Transverse colon (tissue), 4 donors: ENCODE measurements at regions not wholly inside any gene's neighbourhood (a gene's known extent, or its start where the extent isn't known, plus 50 kb on each side); places are given as distances from the start of the nearest gene placed in this dataset.

Source experiments
- CTCF ChIP-seq, 5 experiments: fragments of 200-600 bp in 3 of 5; fragments of 450-650 bp in 2 of 5; sonication (generic) in 3 of 5; IDR thresholded peaks; 1 replicate in 2 of 5; 2 replicates in 3 of 5; pipeline ENCODE4 v1.5.1; 2016 to 2017; ENCODE audit warnings: antibody characterized with exemption in 5 of 5, inconsistent platforms in 3 of 5, mild to moderate bottlenecking in 2 of 5, moderate library complexity in 1 of 5
- POLR2A ChIP-seq: fragments of 450-650 bp; IDR thresholded peaks from one replicate; pipeline ENCODE4 v1.6.1; 2016; ENCODE audit warnings: antibody characterized with exemption, mild to moderate bottlenecking, moderate library complexity
- POLR2AphosphoS5 ChIP-seq, 3 donors: sonication (generic); formaldehyde crosslinking; IDR thresholded peaks; one replicate each; pipeline ENCODE4 v1.6.1; 2016; ENCODE audit warnings: antibody characterized with exemption in 3 of 3

- TF ChIP-seq POLR2AphosphoS5 (IDR thresholded peaks at IDR 0.05), result no peak
- no peak for TF ChIP-seq CTCF (IDR thresholded peaks at IDR 0.05)
- TF ChIP-seq POLR2A, result no peak
Observed at GRCh38 chr3:13167829-13168228, 94.6 kb upstream of the IQSEC1 start.
